HG03442 (cell line): ENCODE measurements at regions not wholly inside any gene's neighbourhood (a gene's known extent, or its start where the extent isn't known, plus 50 kb on each side); places are given as distances from the start of the nearest gene placed in this dataset.
"Not testable (repeated sequence)": the region's sequence is repeated elsewhere in the genome, so short reads cannot be mapped to it uniquely, and the experiment has no call there.

Experiments
- ATAC-seq: cut with Tn5 transposase; IDR thresholded peaks from one replicate; pipeline ENCODE4 v1.9.1; 2021; ENCODE audit warnings: mild to moderate bottlenecking, moderate library complexity; ENCODE audit not compliant: unreplicated experiment

GRCh38 chr4:100042235-100042634 lies 92.2 kb upstream of the H2AZ1 start:
- no peak for ATAC-seq

GRCh38 chr4:100041646-100042045 lies 91.6 kb upstream of the H2AZ1 start:
- no peak for ATAC-seq

DNA sequence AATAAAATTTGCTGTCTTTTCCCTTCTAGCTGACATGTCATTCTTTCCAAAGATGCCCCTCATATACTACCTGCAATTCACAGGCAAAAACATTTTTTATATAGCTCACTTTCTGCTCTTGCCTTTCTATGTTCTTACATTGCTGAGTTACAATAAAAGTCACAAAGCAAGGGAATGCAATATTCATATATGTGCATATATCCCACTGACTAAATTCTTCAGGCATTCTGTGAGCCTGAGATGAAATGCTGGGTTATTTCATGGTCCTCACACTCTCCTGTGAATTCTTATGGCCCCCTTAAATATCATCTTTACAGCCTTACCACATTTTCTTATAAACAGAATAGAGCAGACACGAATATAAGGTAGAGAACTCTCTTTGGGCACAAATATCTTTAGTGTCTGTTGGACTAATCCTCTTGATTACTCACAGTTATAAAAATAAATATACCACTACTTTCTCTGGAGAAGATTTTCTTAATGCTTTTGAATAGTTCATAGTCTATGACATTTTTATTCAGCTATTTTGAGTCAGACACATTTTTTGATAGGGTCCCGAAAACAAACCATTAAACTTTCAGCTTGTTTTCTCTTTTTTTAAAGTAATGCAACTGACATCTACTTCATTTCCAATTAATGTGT lies 84.1 kb upstream of the H2AZ1 start:
- ATAC-seq = no peak

DNA sequence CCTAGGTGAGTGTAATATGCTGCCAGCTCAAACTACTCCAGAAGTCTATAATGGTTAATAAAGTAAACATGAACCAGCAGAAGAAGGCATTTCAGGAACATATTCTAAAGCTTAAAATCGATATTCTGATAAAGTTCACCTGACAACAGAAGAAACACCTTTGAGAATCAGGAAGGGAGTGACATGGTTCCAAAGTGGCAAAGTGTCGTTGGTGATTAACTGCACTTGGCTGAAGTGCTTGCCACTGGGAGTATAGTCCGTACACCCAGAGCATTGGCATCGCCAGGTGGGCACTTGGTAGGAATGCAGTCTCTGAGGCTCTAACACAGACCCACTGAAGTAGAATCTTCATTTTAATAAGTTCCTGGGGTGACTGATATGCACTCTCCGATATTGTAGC lies 76.0 kb upstream of the H2AZ1 start:
- no peak for ATAC-seq

DNA sequence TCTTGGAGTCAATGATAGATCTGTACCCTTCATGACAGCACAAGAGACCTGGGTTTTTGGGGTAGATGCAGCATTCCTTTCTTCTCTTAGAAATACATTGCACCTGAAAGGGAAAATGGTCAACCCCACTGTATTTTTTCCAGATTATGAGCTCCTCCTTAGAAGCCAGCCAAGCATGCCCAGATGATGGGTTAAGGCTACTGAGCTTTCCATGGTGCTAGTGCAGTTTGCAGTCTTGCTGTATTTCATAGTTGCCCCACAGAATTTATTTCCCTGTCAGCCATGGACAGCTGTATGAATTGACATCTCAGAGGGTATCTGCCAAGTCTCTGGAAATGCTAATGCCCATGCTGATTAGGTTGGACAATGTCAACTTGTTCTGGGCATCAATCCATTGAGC lies 73.7 kb upstream of the H2AZ1 start:
- no peak for ATAC-seq

GRCh38 chr4:100022792-100023222 lies 72.7 kb upstream of the H2AZ1 start:
- ATAC-seq = no peak

DNA sequence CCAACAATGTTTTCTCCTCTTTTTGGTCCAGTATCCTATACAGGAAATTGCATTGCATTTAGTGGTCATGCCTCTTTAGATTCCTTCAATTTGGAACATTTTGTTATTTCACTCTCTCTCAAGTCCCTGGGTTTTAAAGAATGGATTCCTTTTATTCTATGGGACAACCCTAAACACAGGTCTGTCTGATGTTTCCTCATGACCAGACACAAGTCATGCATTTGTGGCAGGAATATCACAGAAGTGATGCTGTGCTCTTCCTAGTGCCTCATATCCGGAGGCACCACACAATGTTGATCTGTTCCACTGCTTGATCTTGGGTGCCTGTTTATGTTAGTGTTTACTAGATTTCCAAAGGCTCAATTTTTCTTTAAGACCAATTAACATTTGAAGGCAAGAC lies 69.7 kb upstream of the H2AZ1 start:
- ATAC-seq = no peak

DNA sequence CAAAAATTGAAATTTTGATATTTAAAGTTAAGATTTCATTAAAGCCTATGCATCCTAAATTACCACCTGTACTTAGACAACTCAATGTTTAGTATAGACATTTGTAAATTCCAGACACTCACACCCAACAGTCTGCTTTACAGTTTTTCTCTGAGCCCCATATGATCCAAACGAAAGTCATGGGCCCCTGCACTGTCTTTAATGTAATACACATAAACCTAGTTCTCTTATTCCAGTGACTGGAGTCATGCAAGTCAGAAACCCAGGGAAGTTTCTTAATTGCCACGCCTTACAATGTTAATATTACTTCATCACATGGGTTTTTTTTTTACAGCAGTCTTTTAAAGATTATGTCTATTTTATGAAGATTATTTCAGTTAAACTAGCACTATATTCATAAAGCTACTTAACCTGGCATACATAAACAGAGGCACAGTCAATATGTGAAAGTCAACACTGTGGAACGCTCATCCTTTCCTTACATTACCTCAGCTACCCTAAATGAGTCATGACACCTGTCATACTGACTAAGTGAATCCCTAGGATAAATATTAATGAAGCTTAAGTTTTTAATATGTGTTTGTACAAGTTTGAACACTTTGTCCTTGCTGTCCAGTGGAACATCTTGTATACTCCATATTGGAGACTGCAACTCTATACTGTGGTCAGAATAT lies 67.7 kb upstream of the H2AZ1 start:
- ATAC-seq = peak; percentile 76

DNA sequence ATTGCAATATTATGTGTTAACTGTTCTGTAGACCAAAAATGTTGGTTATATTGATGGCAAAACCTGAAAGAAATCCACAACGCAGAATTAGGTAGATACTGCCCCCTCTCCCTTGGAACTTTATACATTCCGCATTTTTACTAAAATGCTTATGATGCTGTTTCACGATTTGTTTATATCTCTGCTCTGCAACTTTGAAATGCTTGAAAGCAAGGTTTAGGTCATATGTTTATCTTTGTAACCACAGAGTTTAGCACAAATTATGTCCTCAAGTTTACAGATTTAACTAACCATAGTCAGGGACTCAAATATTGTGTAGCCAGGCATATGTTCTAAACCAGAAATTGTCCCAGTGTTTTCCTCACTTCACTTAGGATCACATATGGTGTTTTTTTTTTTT lies 66.1 kb upstream of the H2AZ1 start:
- ATAC-seq = no peak

DNA sequence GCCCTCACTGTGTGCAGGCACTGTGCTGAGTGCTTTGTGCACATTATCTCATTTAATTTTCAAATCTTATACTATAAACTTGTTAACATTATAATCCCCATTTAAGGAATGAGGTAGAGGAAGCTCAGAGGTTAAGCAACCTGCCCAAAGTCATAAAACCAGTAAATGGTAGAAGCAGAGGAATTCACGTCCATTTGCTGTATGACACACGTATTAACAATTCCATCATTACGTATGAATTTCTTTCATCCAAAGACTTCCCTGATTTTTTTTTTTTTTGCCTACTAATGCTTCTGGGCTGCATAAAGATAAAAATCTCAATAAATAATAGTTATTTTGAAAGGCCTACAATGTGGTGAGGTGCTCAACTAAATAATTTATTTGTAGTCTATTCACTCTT lies 64.5 kb upstream of the H2AZ1 start:
- no peak for ATAC-seq

GRCh38 chr4:100009490-100009889 lies 59.4 kb upstream of the H2AZ1 start:
- no peak for ATAC-seq

DNA sequence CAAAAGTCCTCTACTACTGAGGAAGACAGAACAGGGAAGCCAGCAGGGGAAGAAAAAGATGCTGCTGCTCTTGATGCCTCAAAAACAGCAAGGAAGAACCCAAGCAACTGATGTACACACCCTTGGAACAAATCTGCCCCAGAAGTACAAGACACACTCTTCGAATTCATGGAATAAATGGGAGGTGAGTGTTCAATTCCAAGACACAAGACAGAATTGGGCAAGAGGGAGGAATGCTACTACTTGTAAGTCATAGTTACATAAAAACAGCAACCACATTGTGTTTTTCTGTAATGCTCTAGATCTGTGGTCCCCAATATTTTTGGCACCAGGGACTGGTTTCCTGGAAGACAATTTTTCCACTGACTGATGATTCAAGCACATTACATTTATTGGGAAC lies 58.0 kb upstream of the H2AZ1 start:
- no peak for ATAC-seq

DNA sequence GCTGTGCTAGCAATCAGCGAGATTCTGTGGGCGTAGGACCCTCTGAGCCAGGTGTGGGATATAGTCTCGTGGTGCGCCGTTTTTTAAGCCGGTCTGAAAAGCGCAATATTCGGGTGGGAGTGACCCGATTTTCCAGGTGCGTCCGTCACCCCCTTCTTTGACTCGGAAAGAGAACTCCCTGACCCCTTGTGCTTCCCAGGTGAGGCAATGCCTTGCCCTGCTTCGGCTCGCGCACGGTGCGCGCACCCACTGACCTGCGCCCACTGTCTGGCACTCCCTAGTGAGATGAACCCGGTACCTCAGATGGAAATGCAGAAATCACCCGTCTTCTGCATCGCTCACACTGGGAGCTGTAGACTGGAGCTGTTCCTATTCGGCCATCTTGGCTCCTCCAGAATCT lies 56.1 kb upstream of the H2AZ1 start:
- not testable (repeated sequence) for ATAC-seq
